Activated CD4-positive, alpha-beta T cell treated with anti-CD3 and anti-CD28 coated beads, Interleukin-2, amount 10 ng/mL, durations not matched to agents 7 days and 5 days (primary cell): ENCODE measurements at regions not wholly inside any gene's neighbourhood (a gene's known extent, or its start where the extent isn't known, plus 50 kb on each side); places are given as distances from the start of the nearest gene placed in this dataset.

Source experiments
- CTCF ChIA-PET: fragments of 350-600 bp; sonication (Branson Sonifier 250); formaldehyde crosslinking; loops from one replicate; lab custom pipeline; 2021; ENCODE audit warnings: antibody characterized with exemption; lab: Charles Lee
- POLR2A ChIA-PET: fragments of 350-600 bp; sonication (Branson Sonifier 250); formaldehyde crosslinking; loops from one replicate; lab custom pipeline; 2021; ENCODE audit warnings: antibody characterized with exemption; lab: Charles Lee
- DNase-seq: peaks from one replicate; pipeline ENCODE4 v3.0.0-alpha.2; 2020
- H3K27ac Mint-ChIP-seq: one replicate; pipeline ENCODE4 v1.8.0; 2021; ENCODE audit warnings: mild to moderate bottlenecking, moderate library complexity, mixed read lengths
- H3K27me3 Mint-ChIP-seq: one replicate; pipeline ENCODE4 v1.8.0; 2021; ENCODE audit warnings: mixed read lengths
- H3K36me3 Mint-ChIP-seq: one replicate; pipeline ENCODE4 v1.8.0; 2021; ENCODE audit warnings: low read depth, mixed read lengths
- H3K4me1 Mint-ChIP-seq: one replicate; pipeline ENCODE4 v1.8.0; 2021; ENCODE audit warnings: mixed read lengths
- H3K4me3 Mint-ChIP-seq: one replicate; pipeline ENCODE4 v1.8.0; 2021; ENCODE audit warnings: mild to moderate bottlenecking, moderate library complexity, mixed read lengths
- H3K9me3 Mint-ChIP-seq: one replicate; pipeline ENCODE4 v1.8.0; 2021; ENCODE audit warnings: mixed read lengths

- H3K9me3 Mint-ChIP-seq = no peaks in the 10 kb centered on the region
- no peak for DNase-seq
- peak overlapping the region; percentile 46 for H3K27ac Mint-ChIP-seq
- POLR2A ChIA-PET = no interaction called here
- H3K4me3 Mint-ChIP-seq = peak overlapping the region; percentile 41
- no peaks in the 10 kb centered on the region for H3K27me3 Mint-ChIP-seq
- CTCF ChIA-PET = interaction anchor here (0.6 kb wide), 2 partner anchors 154 to 1948 kb away, joined by 3 read pairs; no protein-coding TSS in a partner anchor
- H3K36me3 Mint-ChIP-seq = no peaks in the 10 kb centered on the region
- peaks cover 19% of the 10 kb centered on the region for H3K4me1 Mint-ChIP-seq
These were observed 287.8 kb downstream of the GAS1 start for GRCh38 chr9:86659413-86660046.

- POLR2A ChIA-PET = no interaction called here
- Mint-ChIP-seq H3K36me3 (no peaks in the 10 kb centered on the region), H3K9me3 (peaks cover 6% of the 10 kb centered on the region)
These were observed 292.2 kb downstream of the GAS1 start for GRCh38 chr9:86655147-86655546.

GRCh38 chr9:86653466-86653865 is 293.8 kb downstream of the GAS1 start:
- ChIA-PET CTCF (no interaction called here), POLR2A (no interaction called here)
- DNase-seq = no peak
- Mint-ChIP-seq H3K27me3 (peaks cover 1% of the 10 kb centered on the region), H3K27ac (no peak overlapping the region), H3K4me3 (no peak overlapping the region), H3K4me1 (no peaks in the 10 kb centered on the region), H3K36me3 (no peaks in the 10 kb centered on the region), H3K9me3 (peaks cover 6% of the 10 kb centered on the region)

More at GRCh38 chr9:86655147-86655546, 292.2 kb downstream of the GAS1 start:
- H3K27me3 Mint-ChIP-seq = peaks cover 1% of the 10 kb centered on the region
- H3K4me1 Mint-ChIP-seq = peaks cover 11% of the 10 kb centered on the region
- DNase-seq = no peak
- H3K4me3 Mint-ChIP-seq = no peak overlapping the region
- H3K27ac Mint-ChIP-seq = no peak overlapping the region
- CTCF ChIA-PET = no interaction called here

- Mint-ChIP-seq H3K27me3 (peaks cover 1% of the 10 kb centered on the region), H3K4me1 (no peaks in the 10 kb centered on the region), H3K27ac (no peak overlapping the region), H3K36me3 (no peaks in the 10 kb centered on the region), H3K9me3 (peaks cover 6% of the 10 kb centered on the region), H3K4me3 (no peak overlapping the region)
- DNase-seq = no peak
- ChIA-PET POLR2A (no interaction called here), CTCF (interaction anchor here (1.2 kb wide), 1 partner anchor 14 kb away, joined by 3 read pairs; no protein-coding TSS in a partner anchor)
These were observed 294.6 kb downstream of the GAS1 start for GRCh38 chr9:86652736-86653135.

- POLR2A ChIA-PET = no interaction called here
- H3K27me3 Mint-ChIP-seq = peaks cover 1% of the 10 kb centered on the region
- H3K36me3 Mint-ChIP-seq = no peaks in the 10 kb centered on the region
- no peak overlapping the region for H3K27ac Mint-ChIP-seq
- H3K4me1 Mint-ChIP-seq = no peaks in the 10 kb centered on the region
- no peak for DNase-seq
- CTCF ChIA-PET = no interaction called here
- peaks cover 6% of the 10 kb centered on the region for H3K9me3 Mint-ChIP-seq
- H3K4me3 Mint-ChIP-seq = no peak overlapping the region
These were observed 295.7 kb upstream of the TUT7 start for GRCh38 chr9:86649913-86650312.

- no peaks in the 10 kb centered on the region for H3K4me1 Mint-ChIP-seq
- POLR2A ChIA-PET = no interaction called here
- H3K4me3 Mint-ChIP-seq = no peak overlapping the region
- H3K27ac Mint-ChIP-seq = no peak overlapping the region
- H3K27me3 Mint-ChIP-seq = peaks cover 1% of the 10 kb centered on the region
- CTCF ChIA-PET = no interaction called here
- no peak for DNase-seq
- H3K36me3 Mint-ChIP-seq = no peaks in the 10 kb centered on the region
- H3K9me3 Mint-ChIP-seq = peaks cover 6% of the 10 kb centered on the region
These were observed 294.6 kb upstream of the TUT7 start for GRCh38 chr9:86648828-86649170.

- peaks cover 1% of the 10 kb centered on the region for H3K9me3 Mint-ChIP-seq
- H3K27me3 Mint-ChIP-seq = peaks cover 1% of the 10 kb centered on the region
- no peak overlapping the region for H3K4me3 Mint-ChIP-seq
- ChIA-PET CTCF (no interaction called here), POLR2A (no interaction called here)
- H3K27ac Mint-ChIP-seq = no peak overlapping the region
- no peaks in the 10 kb centered on the region for H3K36me3 Mint-ChIP-seq
- DNase-seq = no peak
- H3K4me1 Mint-ChIP-seq = no peaks in the 10 kb centered on the region
These were observed 294.1 kb upstream of the TUT7 start for GRCh38 chr9:86648156-86648827.

GRCh38 chr9:86645303-86645702 is 291.1 kb upstream of the TUT7 start:
- Mint-ChIP-seq H3K4me3 (no peak overlapping the region), H3K9me3 (no peaks in the 10 kb centered on the region), H3K27ac (no peak overlapping the region), H3K36me3 (no peaks in the 10 kb centered on the region), H3K4me1 (no peaks in the 10 kb centered on the region), H3K27me3 (no peaks in the 10 kb centered on the region)
- POLR2A ChIA-PET = no interaction called here
- no peak for DNase-seq
- CTCF ChIA-PET = interaction anchor here (0.7 kb wide), 1 partner anchor 304 kb away, joined by 3 read pairs; no protein-coding TSS in a partner anchor

GRCh38 chr9:86644675-86645034 is 290.4 kb upstream of the TUT7 start:
- Mint-ChIP-seq H3K4me1 (no peaks in the 10 kb centered on the region), H3K27ac (no peak overlapping the region), H3K4me3 (no peak overlapping the region), H3K27me3 (no peaks in the 10 kb centered on the region), H3K9me3 (no peaks in the 10 kb centered on the region), H3K36me3 (no peaks in the 10 kb centered on the region)
- POLR2A ChIA-PET = no interaction called here
- CTCF ChIA-PET = no interaction called here
- no peak for DNase-seq

- Mint-ChIP-seq H3K27me3 (no peaks in the 10 kb centered on the region), H3K9me3 (no peaks in the 10 kb centered on the region), H3K4me1 (no peaks in the 10 kb centered on the region), H3K4me3 (no peak overlapping the region), H3K36me3 (no peaks in the 10 kb centered on the region), H3K27ac (no peak overlapping the region)
- ChIA-PET CTCF (no interaction called here), POLR2A (no interaction called here)
- no peak for DNase-seq
These were observed 289.9 kb upstream of the TUT7 start for GRCh38 chr9:86643946-86644674.

GRCh38 chr9:86642721-86643120 is 288.5 kb upstream of the TUT7 start:
- Mint-ChIP-seq H3K4me3 (no peak overlapping the region), H3K27me3 (no peaks in the 10 kb centered on the region), H3K4me1 (no peaks in the 10 kb centered on the region), H3K9me3 (no peaks in the 10 kb centered on the region), H3K36me3 (no peaks in the 10 kb centered on the region), H3K27ac (no peak overlapping the region)
- DNase-seq = no peak
- CTCF ChIA-PET = no interaction called here
- POLR2A ChIA-PET = no interaction called here

- Mint-ChIP-seq H3K4me1 (no peaks in the 10 kb centered on the region), H3K36me3 (no peaks in the 10 kb centered on the region), H3K4me3 (no peak overlapping the region), H3K27me3 (no peaks in the 10 kb centered on the region), H3K9me3 (no peaks in the 10 kb centered on the region), H3K27ac (no peak overlapping the region)
- ChIA-PET POLR2A (no interaction called here), CTCF (no interaction called here)
- DNase-seq = no peak
These were observed 287.8 kb upstream of the TUT7 start for GRCh38 chr9:86641970-86642369.

- POLR2A ChIA-PET = no interaction called here
These were observed 285.7 kb upstream of the TUT7 start for GRCh38 chr9:86639899-86640379.

More at GRCh38 chr9:86639899-86640379, 285.7 kb upstream of the TUT7 start:
- no peak for DNase-seq
- no peak overlapping the region for H3K4me3 Mint-ChIP-seq
- no peak overlapping the region for H3K27ac Mint-ChIP-seq
- H3K4me1 Mint-ChIP-seq = no peaks in the 10 kb centered on the region
- peaks cover 2% of the 10 kb centered on the region for H3K27me3 Mint-ChIP-seq
- no peaks in the 10 kb centered on the region for H3K36me3 Mint-ChIP-seq
- H3K9me3 Mint-ChIP-seq = no peaks in the 10 kb centered on the region
- CTCF ChIA-PET = no interaction called here
